ENCODE measurements at regions not wholly inside any gene's neighbourhood (a gene's known extent, or its start where the extent isn't known, plus 50 kb on each side); places are given as distances from the start of the nearest gene placed in this dataset.
A peak's percentile ranks its signal among the peaks of the same experiment; 100 is the strongest.
"Not testable (repeated sequence)": the region's sequence is repeated elsewhere in the genome, so short reads cannot be mapped to it uniquely, and the experiment has no call there.

- DNase-seq (ENCODE audit: low read depth in 2 of 2), result no peak
Measured at GRCh38 chr13:62551588-62551987, 1135.9 kb upstream of the PCDH20 start.

- no peak for DNase-seq (ENCODE audit: low read depth in 2 of 2)
Measured at GRCh38 chr13:62544928-62545327, 1129.3 kb upstream of the PCDH20 start.

GRCh38 chr13:62537593-62537992 lies 1121.9 kb upstream of the PCDH20 start:
- DNase-seq (ENCODE audit: low read depth in 2 of 2), result no peak

- no peak for DNase-seq (ENCODE audit: low read depth in 2 of 2)
Measured at GRCh38 chr13:62525652-62526051, 1110.0 kb upstream of the PCDH20 start.

- no peak for DNase-seq (ENCODE audit: low read depth in 2 of 2)
Measured at GRCh38 chr13:62524498-62524897, 1108.8 kb upstream of the PCDH20 start.

- DNase-seq (ENCODE audit: low read depth in 2 of 2), result no peak
Measured at GRCh38 chr13:62524061-62524460, 1108.4 kb upstream of the PCDH20 start.

- peak in 1 of 2 experiments; percentile 0 for DNase-seq (ENCODE audit: low read depth in 2 of 2)
Measured at GRCh38 chr13:62512194-62513141, 1096.8 kb upstream of the PCDH20 start.

- no peak for DNase-seq (ENCODE audit: low read depth in 2 of 2)
Measured at GRCh38 chr13:62510906-62511655, 1095.4 kb upstream of the PCDH20 start.

GRCh38 chr13:62502588-62502987 lies 1086.9 kb upstream of the PCDH20 start:
- DNase-seq (ENCODE audit: low read depth in 2 of 2), result no peak

GRCh38 chr13:62489731-62490130 lies 1074.1 kb upstream of the PCDH20 start:
- DNase-seq (ENCODE audit: low read depth in 2 of 2), result no peak

GRCh38 chr13:62483774-62484173 lies 1068.1 kb upstream of the PCDH20 start:
- no peak for DNase-seq (ENCODE audit: low read depth in 2 of 2)

- DNase-seq (ENCODE audit: low read depth in 2 of 2), result no peak
Measured at GRCh38 chr13:62482351-62482750, 1066.7 kb upstream of the PCDH20 start.

- no peak for DNase-seq (ENCODE audit: low read depth in 2 of 2)
Measured at GRCh38 chr13:62473944-62474237, 1058.2 kb upstream of the PCDH20 start.

GRCh38 chr13:62473190-62473943 lies 1057.7 kb upstream of the PCDH20 start:
- no peak for DNase-seq (ENCODE audit: low read depth in 2 of 2)

GRCh38 chr13:62453761-62454160 lies 1038.1 kb upstream of the PCDH20 start:
- DNase-seq (ENCODE audit: low read depth in 2 of 2), result no peak

GRCh38 chr13:62450759-62451158 lies 1035.1 kb upstream of the PCDH20 start:
- no peak for DNase-seq (ENCODE audit: low read depth in 2 of 2)

- not testable (repeated sequence) for DNase-seq (ENCODE audit: low read depth in 2 of 2)
Measured at GRCh38 chr13:62447771-62448382, 1032.2 kb upstream of the PCDH20 start.

GRCh38 chr13:62444805-62445204 lies 1029.2 kb upstream of the PCDH20 start:
- no peak for DNase-seq (ENCODE audit: low read depth in 2 of 2)

- no peak for DNase-seq (ENCODE audit: low read depth in 2 of 2)
Measured at GRCh38 chr13:62434081-62434480, 1018.4 kb upstream of the PCDH20 start.

GRCh38 chr13:62433660-62434059 lies 1018.0 kb upstream of the PCDH20 start:
- DNase-seq (ENCODE audit: low read depth in 2 of 2), result no peak

GRCh38 chr13:62432906-62433305 lies 1017.3 kb upstream of the PCDH20 start:
- DNase-seq (ENCODE audit: low read depth in 2 of 2), result no peak

- no peak for DNase-seq (ENCODE audit: low read depth in 2 of 2)
Measured at GRCh38 chr13:62432295-62432694, 1016.6 kb upstream of the PCDH20 start.
